GM23338 (cell line): ENCODE measurements at regions not wholly inside any gene's neighbourhood (a gene's known extent, or its start where the extent isn't known, plus 50 kb on each side); places are given as distances from the start of the nearest gene placed in this dataset.

Experiments used
- ATAC-seq: fragments of 200-7000 bp; cut with Tn5 transposase; 3 replicates; pipeline ENCODE4 v1.9.1; 2020
- DNase-seq: peaks from one replicate; pipeline ENCODE4 v3.0.0-alpha.2; 2015; ENCODE audit warnings: low spot score
- H2AFZ ChIP-seq: fragments of 200-600 bp; sonication (generic); 2 replicates; pipeline ENCODE4 v1.8.0; 2016; ENCODE audit warnings: antibody characterized with exemption, mild to moderate bottlenecking, moderate library complexity
- H3F3A ChIP-seq: fragments of 200-600 bp; sonication (generic); replicated peaks from 2 replicates; pipeline ENCODE4 v1.8.0; 2017; ENCODE audit warnings: antibody characterized with exemption, mixed run types, low read depth
- H3K27ac ChIP-seq: fragments of 200-600 bp; sonication (generic); 2 replicates; pipeline ENCODE4 v1.6.1; 2016; ENCODE audit warnings: low read depth
- H3K27me3 ChIP-seq: fragments of 200-600 bp; sonication (generic); 2 replicates; pipeline ENCODE4 v1.8.0; 2016; ENCODE audit warnings: mild to moderate bottlenecking, mixed run types, moderate library complexity; ENCODE audit not compliant: insufficient read depth
- H3K36me3 ChIP-seq: fragments of 200-600 bp; sonication (generic); 2 replicates; pipeline ENCODE4 v1.8.0; 2016; ENCODE audit warnings: mild to moderate bottlenecking; ENCODE audit not compliant: insufficient read depth
- H3K4me1 ChIP-seq: fragments of 200-600 bp; sonication (generic); 2 replicates; pipeline ENCODE4 v1.8.0; 2016; ENCODE audit warnings: mild to moderate bottlenecking, moderate library complexity; ENCODE audit not compliant: insufficient read depth
- H3K4me2 ChIP-seq: fragments of 200-600 bp; sonication (generic); 2 replicates; pipeline ENCODE4 v1.7.1; 2017; ENCODE audit warnings: mixed run types
- H3K4me3 ChIP-seq: fragments of 200-600 bp; sonication (generic); 2 replicates; pipeline ENCODE4 v1.6.1; 2016; ENCODE audit warnings: mixed run types
- H3K79me2 ChIP-seq: fragments of 200-600 bp; sonication (generic); replicated peaks from 2 replicates; pipeline ENCODE4 v1.8.0; 2017; ENCODE audit warnings: mild to moderate bottlenecking; ENCODE audit not compliant: insufficient read depth
- H3K9me2 ChIP-seq: fragments of 200-600 bp; sonication (generic); 2 replicates; pipeline ENCODE4 v1.8.0; 2017; ENCODE audit not compliant: insufficient read depth
- H4K20me1 ChIP-seq: fragments of 200-600 bp; sonication (generic); replicated peaks from 2 replicates; pipeline ENCODE4 v1.8.0; 2017; ENCODE audit warnings: mild to moderate bottlenecking; ENCODE audit not compliant: insufficient read depth
- H3K27ac Mint-ChIP-seq: 2 replicates; pipeline ENCODE4 v1.8.0; 2020; ENCODE audit warnings: inconsistent platforms, mild to moderate bottlenecking, moderate library complexity, mixed read lengths
- H3K27me3 Mint-ChIP-seq: 3 replicates; pipeline ENCODE4 v1.8.0; 2022; ENCODE audit warnings: low read depth, mild to moderate bottlenecking, moderate library complexity, mixed read lengths, inconsistent platforms; ENCODE audit not compliant: insufficient read depth, poor library complexity
- H3K36me3 Mint-ChIP-seq: 3 replicates; pipeline ENCODE4 v1.8.0; 2021; ENCODE audit warnings: low read depth, mild to moderate bottlenecking, inconsistent platforms, moderate library complexity, mixed read lengths
- H3K4me1 Mint-ChIP-seq: 3 replicates; pipeline ENCODE4 v1.8.0; 2020; ENCODE audit warnings: mild to moderate bottlenecking, inconsistent platforms, mixed read lengths
- H3K4me3 Mint-ChIP-seq: 3 replicates; pipeline ENCODE4 v1.8.0; 2021; ENCODE audit warnings: moderate library complexity, mild to moderate bottlenecking, inconsistent platforms, mixed read lengths
- H3K9me3 Mint-ChIP-seq: 3 replicates; pipeline ENCODE4 v1.8.0; 2020; ENCODE audit warnings: moderate library complexity, mild to moderate bottlenecking, inconsistent platforms, mixed read lengths
- CREB1 ChIP-seq: fragments of 250-450 bp; sonication (Bioruptor Pico); IDR thresholded peaks from 2 replicates; pipeline ENCODE4 v1.5.0; 2020; ENCODE audit warnings: low read depth, mild to moderate bottlenecking, moderate library complexity
- CTCF ChIP-seq, 2 experiments: fragments of 200-600 bp in 1 of 2; sonication (generic) in 1 of 2; conservative IDR thresholded peaks; 2 replicates each; pipeline versions ENCODE4 v1.5.1 to v1.6.1; 2016 to 2017; ENCODE audit warnings: antibody characterized with exemption in 2 of 2, low read depth in 2 of 2, mild to moderate bottlenecking in 2 of 2, moderate library complexity in 1 of 2
- ETS1 ChIP-seq: IDR thresholded peaks from 2 replicates; pipeline ENCODE4 v1.6.1; 2016; ENCODE audit warnings: antibody characterized with exemption
- EZH2 ChIP-seq: fragments of 200-600 bp; sonication (generic); IDR thresholded peaks from one replicate; pipeline ENCODE4 v1.8.0; 2017; ENCODE audit warnings: antibody characterized with exemption, mild to moderate bottlenecking, low read depth; ENCODE audit not compliant: unreplicated experiment
- EZH2phosphoT487 ChIP-seq: fragments of 200-600 bp; sonication (generic); IDR thresholded peaks from one replicate; pipeline ENCODE4 v1.8.1; 2018; ENCODE audit warnings: antibody characterized with exemption; ENCODE audit not compliant: unreplicated experiment
- JUNB ChIP-seq: IDR thresholded peaks from one replicate; pipeline ENCODE4 v1.6.1; 2016; ENCODE audit warnings: antibody characterized with exemption; ENCODE audit not compliant: unreplicated experiment
- NANOG ChIP-seq: IDR thresholded peaks from 2 replicates; pipeline ENCODE4 v1.6.1; 2016; ENCODE audit warnings: antibody characterized with exemption, borderline replicate concordance
- POLR2AphosphoS5 ChIP-seq: IDR thresholded peaks from 2 replicates; pipeline ENCODE4 v1.6.1; 2016; ENCODE audit warnings: antibody characterized with exemption, low read depth
- REST ChIP-seq: IDR thresholded peaks from one replicate; pipeline ENCODE4 v1.6.1; 2018; ENCODE audit warnings: antibody characterized with exemption; ENCODE audit not compliant: unreplicated experiment
- ZNF331 ChIP-seq: fragments of 250-450 bp; sonication (Bioruptor Pico); IDR thresholded peaks from 2 replicates; pipeline ENCODE4 v1.5.0; 2020; ENCODE audit warnings: low read depth, mild to moderate bottlenecking, moderate library complexity
- ZNF462 ChIP-seq: fragments of 250-450 bp; sonication (Bioruptor Pico); IDR thresholded peaks from 2 replicates; pipeline ENCODE4 v1.5.0; 2020; ENCODE audit warnings: mild to moderate bottlenecking, moderate library complexity

- Histone ChIP-seq H3K27me3 (no peaks in the 10 kb centered on the region), H3K9me2 (0 out of 2 replicates have a peak, but pooled peaks cover 4% of the 10 kb centered on the region), H3F3A (no peaks in the 10 kb centered on the region), H3K4me2 (no peak overlapping the region), H3K36me3 (no peaks in the 10 kb centered on the region; the same call in 1 of the 2 replicates), H3K27ac (no peak overlapping the region), H3K79me2 (no peaks in the 10 kb centered on the region), H4K20me1 (no peaks in the 10 kb centered on the region), H3K4me1 (peaks cover 11% of the 10 kb centered on the region), H2AFZ (peak overlapping the region; percentile 70; the same call in 1 of the 2 replicates), H3K4me3 (no peak overlapping the region)
- Mint-ChIP-seq H3K27me3 (peaks cover 2% of the 10 kb centered on the region), H3K36me3 (peaks cover 20% of the 10 kb centered on the region), H3K9me3 (peaks cover 13% of the 10 kb centered on the region), H3K4me3 (no peak overlapping the region), H3K4me1 (peaks cover 28% of the 10 kb centered on the region), H3K27ac (peak overlapping the region; percentile 22; the same call in 1 of the 2 replicates)
- DNase-seq (no peak), ATAC-seq (no peak)
- TF ChIP-seq REST (no peak), NANOG (no peak), JUNB (no peak), CREB1 (CRISPR knock-in tag) (no peak), ZNF462 (CRISPR knock-in tag) (no peak), ZNF331 (CRISPR knock-in tag) (no peak), EZH2 (no peak), ETS1 (no peak), POLR2AphosphoS5 (no peak), CTCF (conservative IDR thresholded peaks at IDR 0.05; ENCODE audit: low read depth in 2 of 2) (no peak), EZH2phosphoT487 (no peak)
Observed at GRCh38 chr1:81437213-81437612, 363.5 kb upstream of the ADGRL2 start.
